Muscle of leg (tissue), 3 donors: ENCODE measurements at regions not wholly inside any gene's neighbourhood (a gene's known extent, or its start where the extent isn't known, plus 50 kb on each side); places are given as distances from the start of the nearest gene placed in this dataset.
"Not testable (repeated sequence)": the region's sequence is repeated elsewhere in the genome, so short reads cannot be mapped to it uniquely, and the experiment has no call there.

ENCODE experiments used
- DNase-seq: peaks from one replicate; pipeline ENCODE4 v3.0.0; 2013
- H3K27ac ChIP-seq: one replicate; pipeline ENCODE4 v1.5.1; 2013; ENCODE audit warnings: mild to moderate bottlenecking, low read length, control low read depth
- H3K27me3 ChIP-seq: one replicate; pipeline ENCODE4 v1.6.1; 2013; ENCODE audit warnings: low read length; ENCODE audit not compliant: control insufficient read depth, insufficient read depth
- H3K36me3 ChIP-seq: one replicate; pipeline ENCODE4 v1.6.1; 2013; ENCODE audit warnings: low read length; ENCODE audit not compliant: control insufficient read depth, insufficient read depth
- H3K4me1 ChIP-seq: one replicate; pipeline ENCODE4 v1.6.1; 2013; ENCODE audit warnings: low read length; ENCODE audit not compliant: control insufficient read depth, insufficient read depth
- H3K4me3 ChIP-seq: one replicate; pipeline ENCODE4 v1.5.1; 2013; ENCODE audit warnings: low read length, control low read depth
- H3K9me3 ChIP-seq: replicated peaks from 2 replicates; pipeline ENCODE4 v1.6.1; 2013; ENCODE audit warnings: low read depth, low read length; ENCODE audit not compliant: control insufficient read depth
- WGBS: methylation state at CpG from one replicate; pipeline ENCODE4 v1.1.5; 2013; ENCODE audit warnings: missing lambda C conversion rate; ENCODE audit not compliant: insufficient coverage; 5-methylcytosine and 5-hydroxymethylcytosine counted together

- Histone ChIP-seq H3K9me3 (no peaks in the 10 kb centered on the region), H3K4me1 (no peaks in the 10 kb centered on the region), H3K27me3 (no peaks in the 10 kb centered on the region), H3K27ac (no peak overlapping the region), H3K4me3 (no peak overlapping the region), H3K36me3 (no peaks in the 10 kb centered on the region)
- no peak for DNase-seq
- WGBS: 100% methylated on average over 1 of the region's 4 CpGs
Measured at GRCh38 chr2:33929467-33929866, 330.4 kb upstream of the FAM98A start.

- Histone ChIP-seq H3K27ac (no peak overlapping the region), H3K36me3 (no peaks in the 10 kb centered on the region), H3K4me3 (no peak overlapping the region), H3K4me1 (no peaks in the 10 kb centered on the region), H3K27me3 (no peaks in the 10 kb centered on the region), H3K9me3 (no peaks in the 10 kb centered on the region)
- WGBS: 90% methylated on average over 1 of the region's 1 CpG
- no peak for DNase-seq
Measured at GRCh38 chr2:33927756-33928155, 328.7 kb upstream of the FAM98A start.

- Histone ChIP-seq H3K27ac (no peak overlapping the region), H3K36me3 (no peaks in the 10 kb centered on the region), H3K27me3 (no peaks in the 10 kb centered on the region), H3K4me3 (no peak overlapping the region), H3K9me3 (no peaks in the 10 kb centered on the region), H3K4me1 (no peaks in the 10 kb centered on the region)
- 40% methylated on average over 1 of the region's 1 CpG for whole genome bisulfite sequencing
- no peak for DNase-seq
Measured at GRCh38 chr2:33925311-33925710, 326.2 kb upstream of the FAM98A start.

GRCh38 chr2:33924586-33925169 lies 325.6 kb upstream of the FAM98A start:
- no peak for DNase-seq
- Histone ChIP-seq H3K27ac (no peak overlapping the region), H3K4me1 (no peaks in the 10 kb centered on the region), H3K27me3 (no peaks in the 10 kb centered on the region), H3K4me3 (no peak overlapping the region), H3K36me3 (no peaks in the 10 kb centered on the region), H3K9me3 (no peaks in the 10 kb centered on the region)
- 17% methylated on average over 1 of the region's 3 CpGs for WGBS

DNA sequence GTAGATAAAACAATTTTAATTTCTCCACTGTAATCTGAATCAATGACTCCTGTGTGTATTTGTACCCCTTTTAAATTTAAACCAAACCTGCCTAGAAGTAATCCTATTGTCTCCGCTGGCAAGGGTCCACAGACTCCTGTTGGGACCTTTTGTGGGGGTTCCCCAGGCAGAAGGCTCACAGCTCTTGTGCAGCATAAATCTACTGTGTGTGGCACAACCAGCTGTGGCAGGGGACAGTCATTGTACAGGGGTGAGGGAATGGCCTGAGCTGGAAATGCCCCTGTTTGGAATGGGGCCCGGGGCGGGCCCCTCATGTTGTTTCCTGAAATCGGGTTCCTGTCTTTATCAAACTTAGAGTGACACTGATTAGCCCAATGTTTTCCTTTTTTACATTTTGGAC lies 318.2 kb upstream of the FAM98A start:
- no peaks in the 10 kb centered on the region for H3K4me1 ChIP-seq
- H3K27ac ChIP-seq: no peak overlapping the region
- peaks cover 3% of the 10 kb centered on the region for H3K9me3 ChIP-seq
- no peaks in the 10 kb centered on the region for H3K27me3 ChIP-seq
- 65% methylated on average over 4 of the region's 4 CpGs for WGBS
- no peak for DNase-seq
- no peaks in the 10 kb centered on the region for H3K36me3 ChIP-seq
- H3K4me3 ChIP-seq: no peak overlapping the region

GRCh38 chr2:33913071-33913616 lies 314.0 kb upstream of the FAM98A start:
- DNase-seq: no peak
- H3K9me3 ChIP-seq: peaks cover 3% of the 10 kb centered on the region
- H3K4me3 ChIP-seq: no peak overlapping the region
- no peak overlapping the region for H3K27ac ChIP-seq
- no peaks in the 10 kb centered on the region for H3K36me3 ChIP-seq
- no peaks in the 10 kb centered on the region for H3K27me3 ChIP-seq
- WGBS: no CpG with 5 or more reads among the region's 1 CpG
- H3K4me1 ChIP-seq: no peaks in the 10 kb centered on the region

DNA sequence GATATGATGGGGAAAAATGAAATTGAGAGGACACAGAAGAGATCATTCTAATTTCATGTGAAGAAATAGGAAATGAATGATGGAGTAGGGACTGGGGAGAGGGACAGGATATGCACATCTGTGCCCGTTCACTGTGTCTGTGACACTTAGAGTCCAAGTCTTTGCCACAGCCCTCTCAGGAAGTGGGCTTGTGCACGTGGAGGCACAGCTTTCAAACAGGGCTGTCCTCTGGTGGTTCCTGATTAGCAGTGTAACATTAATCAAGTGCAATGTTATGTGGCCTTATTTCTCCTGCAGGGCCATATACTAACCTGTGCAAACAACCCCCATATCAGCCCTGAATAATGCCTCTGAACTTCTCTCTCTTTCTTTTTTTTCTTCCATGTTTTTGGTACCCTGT lies 312.2 kb upstream of the FAM98A start:
- no peaks in the 10 kb centered on the region for H3K27me3 ChIP-seq
- H3K4me1 ChIP-seq: no peaks in the 10 kb centered on the region
- H3K27ac ChIP-seq: no peak overlapping the region
- no peak for DNase-seq
- H3K9me3 ChIP-seq: peaks cover 3% of the 10 kb centered on the region
- no peaks in the 10 kb centered on the region for H3K36me3 ChIP-seq
- 43% methylated on average over 1 of the region's 2 CpGs for WGBS
- no peak overlapping the region for H3K4me3 ChIP-seq

GRCh38 chr2:33909945-33910695 lies 311.0 kb upstream of the FAM98A start:
- 58% methylated on average over 7 of the region's 8 CpGs for WGBS
- no peak overlapping the region for H3K27ac ChIP-seq
- no peak overlapping the region for H3K4me3 ChIP-seq
- no peaks in the 10 kb centered on the region for H3K27me3 ChIP-seq
- no peak for DNase-seq
- peaks cover 3% of the 10 kb centered on the region for H3K9me3 ChIP-seq
- H3K4me1 ChIP-seq: no peaks in the 10 kb centered on the region
- no peaks in the 10 kb centered on the region for H3K36me3 ChIP-seq

DNA sequence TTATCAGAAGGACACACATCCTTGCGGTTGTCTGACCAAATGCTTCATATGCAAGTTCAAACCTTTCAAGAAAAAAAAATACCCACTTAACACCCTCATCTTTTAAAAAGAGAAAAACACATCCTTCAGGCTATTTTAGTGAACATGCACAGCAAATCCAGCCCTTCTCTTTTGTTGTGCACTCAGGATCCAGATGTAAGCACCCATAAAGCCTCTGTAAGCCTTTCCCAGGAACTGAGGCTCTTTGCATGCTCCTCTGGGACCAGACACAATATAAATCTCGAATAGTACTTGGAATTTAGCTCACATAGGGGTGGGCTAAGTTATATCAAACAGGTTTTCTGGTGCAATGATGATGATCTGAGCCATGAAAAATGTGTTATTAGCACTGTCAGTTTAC lies 308.8 kb upstream of the FAM98A start:
- Histone ChIP-seq H3K9me3 (peaks cover 4% of the 10 kb centered on the region), H3K27ac (no peak overlapping the region), H3K4me1 (no peaks in the 10 kb centered on the region), H3K27me3 (no peaks in the 10 kb centered on the region), H3K4me3 (no peak overlapping the region), H3K36me3 (no peaks in the 10 kb centered on the region)
- no peak for DNase-seq
- WGBS: 43% methylated on average over 1 of the region's 2 CpGs

GRCh38 chr2:33906129-33906528 lies 307.0 kb upstream of the FAM98A start:
- not testable (repeated sequence) for H3K36me3 ChIP-seq, DNase-seq, H3K9me3 ChIP-seq, H3K4me1 ChIP-seq, H3K27ac ChIP-seq, H3K4me3 ChIP-seq, H3K27me3 ChIP-seq
- no CpG with 5 or more reads among the region's 1 CpG for WGBS
